HCT116 (cell line): ENCODE measurements at regions not wholly inside any gene's neighbourhood (a gene's known extent, or its start where the extent isn't known, plus 50 kb on each side); places are given as distances from the start of the nearest gene placed in this dataset.

Source experiments
- ATAC-seq: fragments of 200-7000 bp; cut with Tn5 transposase; 2 replicates; pipeline ENCODE4 v1.9.1; 2020; ENCODE audit warnings: mild to moderate bottlenecking, moderate library complexity
- BruUV-seq: library from RNA; stranded (reverse); fragments of 400-500 nt; replicated peaks from 2 replicates; lab custom pipeline; 2021; lab: Mats Ljungman, UMichigan
- CTCF ChIA-PET: fragments of 300-600 bp; sonication (Branson Sonifier 250); formaldehyde crosslinking; loops from one replicate; lab custom pipeline; 2021; ENCODE audit warnings: antibody characterized with exemption; lab: Charles Lee
- POLR2A ChIA-PET: fragments of 300-600, 350-600 bp; sonication (Branson Sonifier 250); formaldehyde crosslinking; loops from one replicate; lab custom pipeline; 2021; ENCODE audit warnings: antibody characterized with exemption; lab: Charles Lee
- RAD21 ChIA-PET, 2 experiments: fragments of 300-600 bp; sonication (Branson Sonifier 250); formaldehyde crosslinking; loops; one replicate each; lab custom pipeline; 2023; ENCODE audit warnings: low total read pairs in 2 of 2; ENCODE audit not compliant: uncharacterized antibody in 2 of 2, unreplicated experiment in 2 of 2, low non-redundant PET in 1 of 2; lab: Charles Lee
- DNase-seq: peaks from one replicate; pipeline ENCODE4 v3.0.0-alpha.2; 2010; ENCODE audit warnings: low read depth, low spot score
- H2AFZ ChIP-seq: fragments of 200-600 bp; shearing (Covaris generic), sonication (generic); 2 replicates; pipeline ENCODE4 v1.6.1; 2017; ENCODE audit warnings: low read depth, mixed run types, mixed read lengths, antibody characterized with exemption, low read length; ENCODE audit not compliant: poor library complexity, severe bottlenecking
- H3K27ac ChIP-seq: 2 replicates; pipeline ENCODE4 v1.5.1; 2012; ENCODE audit warnings: low read depth, low read length
- H3K27me3 ChIP-seq: fragments of 200-600 bp; sonication (generic); 2 replicates; pipeline ENCODE4 v1.6.1; 2016; ENCODE audit warnings: mixed run types, low read length, mixed read lengths; ENCODE audit not compliant: insufficient read depth
- H3K36me3 ChIP-seq, 2 experiments: fragments of 200-500 bp in 1 of 2; fragments of 200-600 bp in 1 of 2; sonication (Bioruptor generic) in 1 of 2; sonication (generic) in 1 of 2; 2 replicates each; pipeline versions ENCODE4 v1.5.1 to v1.6.1; 2014 to 2016; ENCODE audit warnings: low read length in 2 of 2, inconsistent platforms in 1 of 2, mixed read lengths in 1 of 2, mixed run types in 1 of 2; ENCODE audit not compliant: insufficient read depth in 2 of 2, control insufficient read depth in 1 of 2
- H3K4me1 ChIP-seq, 2 experiments: fragments of 200-600 bp in 1 of 2; sonication (generic) in 1 of 2; 2 replicates each; pipeline versions ENCODE4 v1.5.1 to v1.6.1; 2012 to 2017; ENCODE audit warnings: low read length in 2 of 2, inconsistent platforms in 1 of 2, mild to moderate bottlenecking in 1 of 2, mixed read lengths in 1 of 2, mixed run types in 1 of 2, moderate library complexity in 1 of 2; ENCODE audit not compliant: insufficient read depth in 2 of 2, control insufficient read depth in 1 of 2
- H3K4me2 ChIP-seq: fragments of 200-600 bp; sonication (generic); 2 replicates; pipeline ENCODE4 v1.6.1; 2017; ENCODE audit warnings: mixed run types, low read length, mixed read lengths
- H3K4me3 ChIP-seq, 2 experiments: fragments of 200-600 bp in 1 of 2; sonication (generic) in 1 of 2; replicated peaks in 1 of 2; 2 replicates each; pipeline ENCODE4 v1.5.1; 2011 to 2016; ENCODE audit warnings: low read length in 2 of 2, control low read depth in 1 of 2, low read depth in 1 of 2, mild to moderate bottlenecking in 1 of 2, mixed read lengths in 1 of 2, mixed run types in 1 of 2
- H3K79me2 ChIP-seq: fragments of 200-600 bp; sonication (generic); 2 replicates; pipeline ENCODE4 v1.6.1; 2017; ENCODE audit warnings: mild to moderate bottlenecking, mixed run types, low read length, moderate library complexity, mixed read lengths; ENCODE audit not compliant: insufficient read depth
- H3K9ac ChIP-seq: fragments of 200-600 bp; sonication (generic); 2 replicates; pipeline ENCODE4 v1.6.1; 2016; ENCODE audit warnings: low read length, mixed read lengths
- H3K9me2 ChIP-seq: fragments of 200-600 bp; sonication (generic), shearing (Covaris generic); 2 replicates; pipeline ENCODE4 v1.6.1; 2017; ENCODE audit warnings: mixed run types, mild to moderate bottlenecking, moderate library complexity; ENCODE audit not compliant: insufficient read depth
- H3K9me3 ChIP-seq, 2 experiments: fragments of 200-500 bp in 1 of 2; fragments of 200-600 bp in 1 of 2; sonication (Bioruptor generic) in 1 of 2; sonication (generic) in 1 of 2; 2 replicates each; pipeline ENCODE4 v1.6.1; 2014 to 2017; ENCODE audit warnings: low read length in 2 of 2, mixed read lengths in 2 of 2, inconsistent platforms in 1 of 2, low read depth in 1 of 2, mild to moderate bottlenecking in 1 of 2, mixed run types in 1 of 2, moderate library complexity in 1 of 2; ENCODE audit not compliant: control insufficient read depth in 1 of 2, insufficient read depth in 1 of 2
- H4K20me1 ChIP-seq: fragments of 200-600 bp; sonication (generic), shearing (Covaris generic); 2 replicates; pipeline ENCODE4 v1.6.1; 2017; ENCODE audit warnings: mixed run types, mild to moderate bottlenecking, moderate library complexity; ENCODE audit not compliant: insufficient read depth
- CEBPB ChIP-seq: IDR thresholded peaks from 2 replicates; pipeline ENCODE4 v1.6.1; 2012; ENCODE audit warnings: low read depth
- EGR1 ChIP-seq: IDR thresholded peaks from 2 replicates; pipeline ENCODE4 v1.6.1; 2012; ENCODE audit warnings: low read depth
- EZH2phosphoT487 ChIP-seq: fragments of 200-600 bp; IDR thresholded peaks from 2 replicates; pipeline ENCODE4 v1.6.1; 2018; ENCODE audit warnings: antibody characterized with exemption, borderline replicate concordance
- MAX ChIP-seq: IDR thresholded peaks from 2 replicates; pipeline ENCODE4 v1.6.1; 2012
- POLR2AphosphoS5 ChIP-seq: IDR thresholded peaks from 2 replicates; pipeline ENCODE4 v1.6.1; 2011; ENCODE audit warnings: mild to moderate bottlenecking, low read depth, low read length, moderate library complexity
- RAD21 ChIP-seq: IDR thresholded peaks from 2 replicates; pipeline ENCODE4 v1.6.1; 2012; ENCODE audit warnings: low read depth, mild to moderate bottlenecking
- SIN3A ChIP-seq: IDR thresholded peaks from 2 replicates; pipeline ENCODE4 v1.6.1; 2012; ENCODE audit warnings: low read depth
- SP1 ChIP-seq: IDR thresholded peaks from 2 replicates; pipeline ENCODE4 v1.6.1; 2012; ENCODE audit warnings: low read depth
- YY1 ChIP-seq: IDR thresholded peaks from 2 replicates; pipeline ENCODE4 v1.6.1; 2011; ENCODE audit warnings: low read length, low read depth, moderate library complexity, mild to moderate bottlenecking; ENCODE audit not compliant: insufficient replicate concordance; ENCODE audit errors: extremely low read depth
- ZNF274 ChIP-seq: fragments of 200-500 bp; sonication (Bioruptor generic); IDR thresholded peaks from 2 replicates; pipeline ENCODE4 v1.6.1; 2014; ENCODE audit warnings: mild to moderate bottlenecking, low read depth, low read length, inconsistent platforms
- intact Hi-C: fragments of 100-400 bp; cut with micrococcal nuclease; formaldehyde crosslinking; loops from 2 replicates; pipeline ENCODE4 v1.10.0; 2022
- TF ChIP-seq, protein P1 (sequence below), 3 experiments: fragments of 200-600 bp in 1 of 3; sonication (generic) in 1 of 3; IDR thresholded peaks in 2 of 3; conservative IDR thresholded peaks in 1 of 3; 2 replicates each; pipeline ENCODE4 v1.5.1; 2012 to 2017; ENCODE audit warnings: low read depth in 2 of 3, low read length in 2 of 3, antibody characterized with exemption in 1 of 3, borderline replicate concordance in 1 of 3, control low read depth in 1 of 3, mild to moderate bottlenecking in 1 of 3, mixed read lengths in 1 of 3, mixed run types in 1 of 3, moderate library complexity in 1 of 3; ENCODE audit not compliant: insufficient read depth in 1 of 3
- TF ChIP-seq, protein P2 (sequence below): IDR thresholded peaks from 2 replicates; pipeline ENCODE4 v1.6.1; 2012; ENCODE audit warnings: low read depth

DNA sequence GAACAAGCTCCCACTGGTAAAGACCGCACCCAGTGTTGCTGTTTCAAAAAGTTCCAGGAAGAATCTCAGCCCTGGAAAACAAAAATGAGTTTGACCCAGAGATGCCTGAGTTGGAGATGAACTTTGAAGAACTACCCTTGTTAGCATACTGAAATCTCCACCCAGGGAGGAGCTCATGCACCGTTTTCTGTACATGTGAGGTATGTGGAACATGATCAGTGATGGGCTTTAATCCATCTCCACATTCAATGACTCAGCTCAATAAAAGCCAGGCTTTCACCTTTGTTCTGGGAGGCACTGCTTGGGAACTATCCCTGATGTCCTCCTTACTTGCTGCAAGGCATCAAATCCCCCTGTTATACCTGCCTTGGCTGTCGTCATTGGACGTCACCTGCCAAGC lies 279.9 kb downstream of the UQCRFS1 start:
- no TSS peak for BruUV-seq
- Histone ChIP-seq H3K9me3 (peaks cover 6 to 20% of the 10 kb centered on the region in 2 experiments; a peak in 2 of 4 replicates), H3K27me3 (no peaks in the 10 kb centered on the region), H3K4me3 (no peak overlapping the region), H3K27ac (no peak overlapping the region), H3K9me2 (no peaks in the 10 kb centered on the region), H2AFZ (no peak overlapping the region), H3K4me2 (no peak overlapping the region), H3K9ac (no peak overlapping the region), H3K4me1 (no peaks in the 10 kb centered on the region), H3K79me2 (no peaks in the 10 kb centered on the region), H3K36me3 (no peaks in the 10 kb centered on the region), H4K20me1 (no peaks in the 10 kb centered on the region)
- TF ChIP-seq EGR1 (no peak), RAD21 (no peak), ZNF274 (no peak), MAX (no peak), SIN3A (no peak)
- TF ChIP-seq, protein P1, sequence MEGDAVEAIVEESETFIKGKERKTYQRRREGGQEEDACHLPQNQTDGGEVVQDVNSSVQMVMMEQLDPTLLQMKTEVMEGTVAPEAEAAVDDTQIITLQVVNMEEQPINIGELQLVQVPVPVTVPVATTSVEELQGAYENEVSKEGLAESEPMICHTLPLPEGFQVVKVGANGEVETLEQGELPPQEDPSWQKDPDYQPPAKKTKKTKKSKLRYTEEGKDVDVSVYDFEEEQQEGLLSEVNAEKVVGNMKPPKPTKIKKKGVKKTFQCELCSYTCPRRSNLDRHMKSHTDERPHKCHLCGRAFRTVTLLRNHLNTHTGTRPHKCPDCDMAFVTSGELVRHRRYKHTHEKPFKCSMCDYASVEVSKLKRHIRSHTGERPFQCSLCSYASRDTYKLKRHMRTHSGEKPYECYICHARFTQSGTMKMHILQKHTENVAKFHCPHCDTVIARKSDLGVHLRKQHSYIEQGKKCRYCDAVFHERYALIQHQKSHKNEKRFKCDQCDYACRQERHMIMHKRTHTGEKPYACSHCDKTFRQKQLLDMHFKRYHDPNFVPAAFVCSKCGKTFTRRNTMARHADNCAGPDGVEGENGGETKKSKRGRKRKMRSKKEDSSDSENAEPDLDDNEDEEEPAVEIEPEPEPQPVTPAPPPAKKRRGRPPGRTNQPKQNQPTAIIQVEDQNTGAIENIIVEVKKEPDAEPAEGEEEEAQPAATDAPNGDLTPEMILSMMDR (IDR thresholded peaks at IDR 0.05 in 2 of 3, conservative IDR thresholded peaks at IDR 0.05 in 1 of 3; ENCODE audit: borderline replicate concordance in 1 of 3, insufficient read depth in 1 of 3, low read depth in 2 of 3, low read length in 2 of 3): no peak
- no peak for DNase-seq
- intact Hi-C loops: no loop called here
- ChIA-PET CTCF (no interaction called here), RAD21 (no interaction called here), POLR2A (no interaction called here)
- ATAC-seq: no peak

DNA sequence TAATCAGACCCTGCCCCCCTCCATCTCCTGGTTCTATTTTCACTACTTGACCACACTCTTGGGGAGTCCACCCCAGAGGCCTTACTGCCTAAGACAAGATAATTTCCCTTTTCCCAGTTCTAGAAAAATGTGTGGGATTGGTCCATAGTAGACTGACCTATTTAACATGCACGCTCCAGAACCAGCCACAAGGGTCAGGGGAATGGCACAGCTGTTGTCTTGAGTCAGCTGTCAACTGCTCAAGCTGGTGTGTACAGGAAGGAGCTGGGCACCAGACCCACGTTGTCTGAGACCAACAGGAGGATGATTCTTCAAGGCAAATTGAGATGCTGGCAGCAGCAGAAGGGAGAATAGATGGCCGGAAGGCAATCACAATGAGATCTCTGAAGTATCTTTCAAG lies 280.5 kb downstream of the UQCRFS1 start:
- Histone ChIP-seq H3K4me2 (no peak overlapping the region), H3K27ac (no peak overlapping the region), H3K36me3 (no peaks in the 10 kb centered on the region), H2AFZ (no peak overlapping the region), H4K20me1 (no peaks in the 10 kb centered on the region), H3K9me3 (peaks cover 6 to 20% of the 10 kb centered on the region in 2 experiments; a peak in 2 of 4 replicates), H3K79me2 (no peaks in the 10 kb centered on the region), H3K4me1 (no peaks in the 10 kb centered on the region), H3K9ac (no peak overlapping the region), H3K4me3 (no peak overlapping the region), H3K27me3 (no peaks in the 10 kb centered on the region), H3K9me2 (no peaks in the 10 kb centered on the region)
- ChIA-PET POLR2A (no interaction called here), CTCF (no interaction called here), RAD21 (no interaction called here)
- no TSS peak for BruUV-seq
- no peak for DNase-seq
- no peak for ATAC-seq
- intact Hi-C loops: no loop called here
- TF ChIP-seq SP1 (no peak), POLR2AphosphoS5 (no peak), RAD21 (no peak), YY1 (no peak), CEBPB (no peak), EZH2phosphoT487 (no peak), SIN3A (no peak)
- TF ChIP-seq, protein P1 (IDR thresholded peaks at IDR 0.05 in 2 of 3, conservative IDR thresholded peaks at IDR 0.05 in 1 of 3; ENCODE audit: borderline replicate concordance in 1 of 3, insufficient read depth in 1 of 3, low read depth in 2 of 3, low read length in 2 of 3): no peak
- TF ChIP-seq, protein P2, sequence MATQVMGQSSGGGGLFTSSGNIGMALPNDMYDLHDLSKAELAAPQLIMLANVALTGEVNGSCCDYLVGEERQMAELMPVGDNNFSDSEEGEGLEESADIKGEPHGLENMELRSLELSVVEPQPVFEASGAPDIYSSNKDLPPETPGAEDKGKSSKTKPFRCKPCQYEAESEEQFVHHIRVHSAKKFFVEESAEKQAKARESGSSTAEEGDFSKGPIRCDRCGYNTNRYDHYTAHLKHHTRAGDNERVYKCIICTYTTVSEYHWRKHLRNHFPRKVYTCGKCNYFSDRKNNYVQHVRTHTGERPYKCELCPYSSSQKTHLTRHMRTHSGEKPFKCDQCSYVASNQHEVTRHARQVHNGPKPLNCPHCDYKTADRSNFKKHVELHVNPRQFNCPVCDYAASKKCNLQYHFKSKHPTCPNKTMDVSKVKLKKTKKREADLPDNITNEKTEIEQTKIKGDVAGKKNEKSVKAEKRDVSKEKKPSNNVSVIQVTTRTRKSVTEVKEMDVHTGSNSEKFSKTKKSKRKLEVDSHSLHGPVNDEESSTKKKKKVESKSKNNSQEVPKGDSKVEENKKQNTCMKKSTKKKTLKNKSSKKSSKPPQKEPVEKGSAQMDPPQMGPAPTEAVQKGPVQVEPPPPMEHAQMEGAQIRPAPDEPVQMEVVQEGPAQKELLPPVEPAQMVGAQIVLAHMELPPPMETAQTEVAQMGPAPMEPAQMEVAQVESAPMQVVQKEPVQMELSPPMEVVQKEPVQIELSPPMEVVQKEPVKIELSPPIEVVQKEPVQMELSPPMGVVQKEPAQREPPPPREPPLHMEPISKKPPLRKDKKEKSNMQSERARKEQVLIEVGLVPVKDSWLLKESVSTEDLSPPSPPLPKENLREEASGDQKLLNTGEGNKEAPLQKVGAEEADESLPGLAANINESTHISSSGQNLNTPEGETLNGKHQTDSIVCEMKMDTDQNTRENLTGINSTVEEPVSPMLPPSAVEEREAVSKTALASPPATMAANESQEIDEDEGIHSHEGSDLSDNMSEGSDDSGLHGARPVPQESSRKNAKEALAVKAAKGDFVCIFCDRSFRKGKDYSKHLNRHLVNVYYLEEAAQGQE: no peak
